HG03469 (cell line): ENCODE measurements at regions not wholly inside any gene's neighbourhood (a gene's known extent, or its start where the extent isn't known, plus 50 kb on each side); places are given as distances from the start of the nearest gene placed in this dataset.

Experiments used
- ATAC-seq: cut with Tn5 transposase; IDR thresholded peaks from one replicate; pipeline ENCODE4 v1.9.1; 2021; ENCODE audit warnings: mild to moderate bottlenecking, moderate library complexity, moderate number of reproducible peaks; ENCODE audit not compliant: unreplicated experiment

GRCh38 chrX:107502316-107502715 is 52.9 kb downstream of the FRMPD3 start:
- no peak for ATAC-seq

- no peak for ATAC-seq
Observed at GRCh38 chrX:107504006-107504405, 54.6 kb downstream of the FRMPD3 start.

- no peak for ATAC-seq
Observed at GRCh38 chrX:107505223-107505622, 55.8 kb downstream of the FRMPD3 start.

DNA sequence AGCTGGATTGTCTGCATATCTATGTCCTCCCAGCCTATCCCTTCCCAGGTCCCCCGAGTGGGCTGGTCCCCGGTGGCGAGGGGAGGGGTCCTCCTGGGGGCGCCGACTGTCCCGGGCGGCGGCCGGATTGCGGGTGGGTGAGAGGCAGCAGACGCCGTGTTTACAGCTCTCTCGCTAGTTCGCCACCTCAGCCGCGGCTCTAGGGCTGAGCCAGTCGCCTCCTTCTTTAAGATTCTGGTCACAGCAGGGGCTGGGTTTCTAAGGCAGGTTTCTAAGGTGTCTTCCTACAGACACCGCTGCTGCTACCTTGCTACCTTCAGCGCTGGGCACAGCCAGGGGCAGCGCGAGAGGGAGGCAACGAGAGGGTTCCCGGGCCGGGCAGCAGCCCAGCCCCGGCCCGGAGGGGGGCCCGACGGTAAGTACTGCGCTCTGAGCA is 57.2 kb downstream of the FRMPD3 start:
- no peak for ATAC-seq

DNA sequence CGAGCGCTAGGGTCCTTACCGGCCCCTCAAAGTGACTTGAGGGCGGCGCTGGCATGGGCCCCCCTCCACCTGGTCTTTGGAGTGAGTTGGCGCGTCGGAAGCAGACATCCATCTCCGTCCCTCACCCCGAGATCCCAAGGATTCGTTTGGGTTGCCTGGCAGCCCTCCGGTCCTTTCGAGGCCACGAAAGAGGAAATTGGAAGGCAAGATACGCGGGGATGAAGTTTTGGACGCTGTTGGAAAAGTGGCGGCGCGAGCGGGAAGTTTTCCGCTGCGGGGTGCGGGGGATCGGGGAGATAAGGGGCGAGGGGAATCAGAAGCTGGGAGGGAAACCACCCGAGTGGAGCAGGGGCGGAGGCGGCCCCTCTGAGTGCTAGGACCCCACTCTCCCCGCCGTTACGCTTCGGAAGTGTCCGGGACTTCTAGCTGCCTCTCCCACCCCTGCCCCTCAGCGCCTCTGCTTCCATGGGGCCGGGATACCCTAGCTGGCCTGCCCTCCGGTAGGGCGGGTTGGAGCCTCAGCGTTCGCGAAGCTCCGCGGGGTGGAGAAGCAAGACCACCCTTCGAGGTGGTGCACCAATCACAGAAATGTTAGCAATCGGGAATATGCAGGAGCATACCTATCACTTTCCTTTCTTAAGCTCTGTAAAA is 57.8 kb downstream of the FRMPD3 start:
- ATAC-seq: no peak

DNA sequence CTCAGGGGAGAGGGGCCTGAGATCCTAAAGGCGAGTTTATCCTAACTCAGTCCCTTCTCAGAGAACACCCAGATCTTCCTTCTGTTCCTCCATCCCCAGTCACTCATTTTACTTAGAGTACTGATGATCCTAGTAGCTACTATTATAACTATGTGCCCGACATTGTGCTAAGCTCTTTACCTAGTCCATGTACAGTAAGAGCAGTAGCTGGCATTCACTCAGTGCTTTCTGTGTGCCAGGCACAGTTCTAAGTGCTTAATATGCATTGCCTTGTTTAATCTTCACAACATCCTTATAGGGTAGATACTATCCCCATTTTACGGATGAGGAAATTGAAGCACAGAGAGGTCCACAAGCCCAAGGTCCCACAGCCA is 58.3 kb downstream of the FRMPD3 start:
- no peak for ATAC-seq

DNA sequence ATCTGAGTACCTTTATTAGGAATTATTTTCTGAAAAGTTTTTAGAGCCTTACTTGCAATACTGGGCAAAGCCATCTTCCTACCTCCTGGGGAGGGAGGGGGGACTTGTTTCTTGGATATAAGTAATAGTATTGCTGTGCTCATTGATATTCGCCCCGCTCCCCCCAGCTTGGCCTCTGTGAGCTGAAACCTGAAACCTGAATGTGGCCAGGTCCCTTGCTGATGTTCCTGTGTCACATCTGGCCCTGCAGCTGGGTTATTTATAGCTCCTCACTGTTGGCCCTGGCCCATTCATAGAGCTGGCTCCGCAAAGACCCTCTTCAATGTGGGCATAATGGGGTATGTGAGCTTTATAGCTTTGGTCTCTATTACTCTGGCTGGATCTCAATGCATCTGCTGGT is 59.5 kb downstream of the FRMPD3 start:
- no peak for ATAC-seq

- no peak for ATAC-seq
Observed at GRCh38 chrX:107514944-107515343, 65.5 kb downstream of the FRMPD3 start.

- ATAC-seq: no peak
Observed at GRCh38 chrX:107521877-107522586, 72.6 kb downstream of the FRMPD3 start.

DNA sequence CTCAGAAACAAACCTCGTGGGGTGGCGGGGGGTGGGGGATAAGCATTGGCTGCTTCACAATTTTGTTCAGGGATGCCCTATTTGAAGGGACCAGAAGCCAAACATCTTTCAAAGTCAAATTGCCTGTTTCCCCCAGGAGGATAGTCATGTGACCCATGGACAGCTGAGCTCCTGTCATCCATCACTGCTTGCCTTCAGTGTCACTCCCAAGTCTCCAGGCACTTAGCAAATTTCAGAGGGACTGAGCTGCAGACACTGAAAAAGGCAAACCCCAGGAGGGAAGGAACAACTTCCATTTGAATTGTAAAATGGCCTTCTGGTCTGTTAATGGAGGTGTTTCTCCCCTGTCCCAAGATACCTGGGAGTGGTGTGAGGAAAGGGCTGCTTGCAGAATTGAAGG is 73.4 kb downstream of the FRMPD3 start:
- no peak for ATAC-seq

DNA sequence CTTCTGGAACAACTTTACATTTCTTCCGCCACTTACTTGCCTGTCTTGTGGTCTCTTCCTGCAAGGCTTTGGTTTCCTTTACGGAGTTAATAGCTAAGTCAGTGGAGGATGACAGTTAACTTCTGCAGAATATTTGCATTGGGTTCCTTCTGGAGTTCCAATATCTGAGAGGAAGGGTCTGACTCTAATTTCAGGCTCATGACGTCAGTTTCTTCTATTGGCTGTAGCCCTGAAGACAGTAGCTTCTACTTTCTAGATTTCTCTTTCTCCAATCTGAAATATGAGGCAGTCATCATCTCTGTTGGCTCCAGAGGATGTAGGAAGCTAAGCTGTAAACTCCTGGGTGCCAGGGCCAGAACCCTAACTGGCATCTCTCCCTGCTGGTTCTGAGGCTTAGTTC is 76.7 kb downstream of the FRMPD3 start:
- ATAC-seq: no peak

GRCh38 chrX:107530141-107530540 is 80.7 kb downstream of the FRMPD3 start:
- ATAC-seq: no peak

DNA sequence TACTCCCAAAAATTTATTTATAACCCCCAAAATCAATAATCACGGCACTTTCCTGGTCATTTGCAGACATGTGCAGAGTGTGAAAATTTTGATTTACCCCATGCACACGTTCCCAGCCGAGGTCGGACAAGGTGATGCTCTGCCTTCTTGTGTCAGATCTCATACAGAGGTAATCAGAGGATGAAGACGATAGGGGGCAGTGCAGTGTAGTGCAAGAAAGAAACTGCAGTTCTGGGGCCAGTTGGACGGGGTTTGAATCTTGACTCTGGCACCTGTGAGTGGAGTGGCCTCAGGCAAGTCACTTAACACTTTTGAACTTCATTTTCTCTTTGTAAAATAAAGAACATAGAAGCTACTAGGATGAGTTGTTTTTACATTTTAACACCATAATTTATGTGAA is 88.4 kb downstream of the FRMPD3 start:
- ATAC-seq: no peak

GRCh38 chrX:107541244-107541643 is 87.1 kb upstream of the PRPS1 start:
- ATAC-seq: no peak

DNA sequence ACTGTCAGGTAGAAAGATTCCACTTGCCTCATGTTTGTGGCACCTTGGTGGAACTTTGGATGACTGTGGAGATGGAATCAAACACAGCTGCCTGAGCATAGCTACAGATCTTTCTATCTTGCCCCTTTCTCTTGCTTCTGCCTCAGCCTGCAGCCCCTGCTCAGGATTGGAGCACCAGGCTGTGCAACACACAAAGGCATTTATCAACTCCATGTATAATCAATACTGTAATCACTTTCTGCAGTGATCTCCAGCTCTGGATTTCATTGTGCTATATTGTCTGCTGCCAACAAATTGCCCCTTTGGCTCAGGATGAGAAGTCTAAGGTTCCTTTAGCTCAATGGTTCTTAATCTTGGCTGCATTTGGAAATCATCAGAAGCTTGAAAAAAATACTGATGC is 86.3 kb upstream of the PRPS1 start:
- no peak for ATAC-seq

- ATAC-seq: peak; percentile 74
Observed at GRCh38 chrX:107542500-107542899, 85.8 kb upstream of the PRPS1 start.

- ATAC-seq: no peak
Observed at GRCh38 chrX:107547621-107548020, 80.7 kb upstream of the PRPS1 start.

DNA sequence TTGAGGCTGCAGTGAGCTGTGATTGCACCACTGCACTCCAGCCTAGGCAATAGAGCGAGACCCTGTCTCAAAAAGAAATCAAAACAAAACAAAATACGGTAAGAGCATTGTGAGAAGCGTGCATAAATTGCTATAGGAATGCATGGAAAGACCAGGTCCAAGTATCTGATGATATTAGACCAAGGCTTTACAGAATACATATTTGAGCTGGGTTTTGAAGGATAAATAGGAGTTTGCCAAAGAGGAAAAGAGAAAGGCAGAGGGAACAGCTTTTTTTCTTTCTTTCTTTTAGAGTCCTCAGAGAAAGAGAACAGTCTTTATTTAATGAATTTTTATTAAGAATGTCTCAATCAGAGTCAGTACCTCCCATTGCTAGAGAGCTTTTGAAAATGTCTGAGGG is 79.5 kb upstream of the PRPS1 start:
- no peak for ATAC-seq

DNA sequence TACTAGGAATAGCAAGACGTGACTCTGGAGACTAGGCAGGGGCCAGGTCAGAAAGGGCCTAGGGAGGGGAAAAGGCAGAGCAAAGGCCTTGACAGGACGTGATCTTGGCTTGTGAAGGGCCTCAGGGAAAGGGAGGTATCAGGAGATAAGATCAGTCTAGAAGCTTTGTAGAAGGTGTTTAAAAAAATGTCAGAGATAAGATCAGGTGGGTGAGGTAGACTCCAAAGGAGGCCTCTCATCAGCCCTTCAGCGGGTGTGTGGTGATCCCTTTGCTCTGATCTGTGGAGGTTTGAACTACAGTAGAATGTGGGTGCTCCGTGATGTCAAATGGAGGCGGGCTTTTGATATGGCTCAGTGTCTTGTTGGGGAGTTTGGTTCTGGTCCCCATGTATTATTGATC is 78.8 kb upstream of the PRPS1 start:
- ATAC-seq: no peak

DNA sequence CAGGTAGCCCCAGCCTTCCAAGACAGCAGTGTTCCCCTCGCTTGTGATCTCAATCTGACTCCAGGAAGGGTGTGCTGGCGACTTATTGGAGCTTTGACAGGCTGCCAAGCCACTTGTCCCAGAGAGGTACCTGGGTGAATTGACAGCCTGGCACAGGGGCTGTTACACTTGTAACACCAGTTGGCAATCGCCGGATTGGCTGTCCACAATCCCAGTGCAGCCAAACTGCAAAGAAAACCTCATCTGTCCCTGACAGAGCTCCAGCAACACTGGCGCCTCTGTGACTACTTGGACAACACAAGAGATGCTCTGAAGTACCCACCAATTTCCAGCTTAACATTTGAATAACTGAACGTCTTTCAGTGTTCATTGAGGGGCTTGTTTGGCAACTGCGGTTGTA is 76.8 kb upstream of the PRPS1 start:
- ATAC-seq: no peak

GRCh38 chrX:107552930-107553329 is 75.4 kb upstream of the PRPS1 start:
- ATAC-seq: no peak

GRCh38 chrX:107556967-107557366 is 71.3 kb upstream of the PRPS1 start:
- ATAC-seq: no peak

- ATAC-seq: no peak
Observed at GRCh38 chrX:107559506-107559905, 68.8 kb upstream of the PRPS1 start.
